ENCODE measurements at regions not wholly inside any gene's neighbourhood (a gene's known extent, or its start where the extent isn't known, plus 50 kb on each side); places are given as distances from the start of the nearest gene placed in this dataset.

DNA sequence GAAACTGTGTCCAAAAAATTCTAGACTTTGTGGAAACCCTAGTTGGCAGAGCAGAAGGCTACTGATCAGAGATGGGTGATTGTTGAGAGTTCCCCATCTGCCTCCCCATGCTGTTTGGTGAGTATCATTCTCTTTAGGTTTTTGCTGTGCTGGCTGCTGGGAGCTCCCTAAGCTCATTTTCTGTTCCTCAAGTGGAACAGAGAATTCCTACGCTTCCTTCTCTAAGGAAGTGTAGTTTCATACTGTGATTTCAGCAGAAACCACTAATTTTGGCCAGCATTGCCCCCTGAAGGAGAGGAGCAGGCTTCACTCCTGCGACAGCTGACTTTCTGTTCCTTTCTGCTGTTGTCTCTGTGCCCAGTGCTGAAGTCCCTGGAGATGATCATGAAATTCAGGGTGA is 355.3 kb upstream of the NPVF start:
- TF ChIP-seq POLR2AphosphoS5 (IDR thresholded peaks at IDR 0.05) (no peak), SMC3 (conservative IDR thresholded peaks at IDR 0.05; ENCODE audit: poor library complexity) (no peak), RAD21 (conservative IDR thresholded peaks at IDR 0.05) (no peak), EP300 (conservative IDR thresholded peaks at IDR 0.05; ENCODE audit: poor library complexity, severe bottlenecking) (no peak), EZH2 (IDR thresholded peaks at IDR 0.05; ENCODE audit: borderline replicate concordance, insufficient read depth, low read length, poor library complexity, severe bottlenecking) (no peak), TAF1 (IDR thresholded peaks at IDR 0.05; ENCODE audit: low read depth) (no peak)
- TF ChIP-seq, protein P1, sequence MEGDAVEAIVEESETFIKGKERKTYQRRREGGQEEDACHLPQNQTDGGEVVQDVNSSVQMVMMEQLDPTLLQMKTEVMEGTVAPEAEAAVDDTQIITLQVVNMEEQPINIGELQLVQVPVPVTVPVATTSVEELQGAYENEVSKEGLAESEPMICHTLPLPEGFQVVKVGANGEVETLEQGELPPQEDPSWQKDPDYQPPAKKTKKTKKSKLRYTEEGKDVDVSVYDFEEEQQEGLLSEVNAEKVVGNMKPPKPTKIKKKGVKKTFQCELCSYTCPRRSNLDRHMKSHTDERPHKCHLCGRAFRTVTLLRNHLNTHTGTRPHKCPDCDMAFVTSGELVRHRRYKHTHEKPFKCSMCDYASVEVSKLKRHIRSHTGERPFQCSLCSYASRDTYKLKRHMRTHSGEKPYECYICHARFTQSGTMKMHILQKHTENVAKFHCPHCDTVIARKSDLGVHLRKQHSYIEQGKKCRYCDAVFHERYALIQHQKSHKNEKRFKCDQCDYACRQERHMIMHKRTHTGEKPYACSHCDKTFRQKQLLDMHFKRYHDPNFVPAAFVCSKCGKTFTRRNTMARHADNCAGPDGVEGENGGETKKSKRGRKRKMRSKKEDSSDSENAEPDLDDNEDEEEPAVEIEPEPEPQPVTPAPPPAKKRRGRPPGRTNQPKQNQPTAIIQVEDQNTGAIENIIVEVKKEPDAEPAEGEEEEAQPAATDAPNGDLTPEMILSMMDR (IDR thresholded peaks at IDR 0.05; ENCODE audit: poor library complexity, severe bottlenecking), result no peak
- TF ChIP-seq, protein P2, sequence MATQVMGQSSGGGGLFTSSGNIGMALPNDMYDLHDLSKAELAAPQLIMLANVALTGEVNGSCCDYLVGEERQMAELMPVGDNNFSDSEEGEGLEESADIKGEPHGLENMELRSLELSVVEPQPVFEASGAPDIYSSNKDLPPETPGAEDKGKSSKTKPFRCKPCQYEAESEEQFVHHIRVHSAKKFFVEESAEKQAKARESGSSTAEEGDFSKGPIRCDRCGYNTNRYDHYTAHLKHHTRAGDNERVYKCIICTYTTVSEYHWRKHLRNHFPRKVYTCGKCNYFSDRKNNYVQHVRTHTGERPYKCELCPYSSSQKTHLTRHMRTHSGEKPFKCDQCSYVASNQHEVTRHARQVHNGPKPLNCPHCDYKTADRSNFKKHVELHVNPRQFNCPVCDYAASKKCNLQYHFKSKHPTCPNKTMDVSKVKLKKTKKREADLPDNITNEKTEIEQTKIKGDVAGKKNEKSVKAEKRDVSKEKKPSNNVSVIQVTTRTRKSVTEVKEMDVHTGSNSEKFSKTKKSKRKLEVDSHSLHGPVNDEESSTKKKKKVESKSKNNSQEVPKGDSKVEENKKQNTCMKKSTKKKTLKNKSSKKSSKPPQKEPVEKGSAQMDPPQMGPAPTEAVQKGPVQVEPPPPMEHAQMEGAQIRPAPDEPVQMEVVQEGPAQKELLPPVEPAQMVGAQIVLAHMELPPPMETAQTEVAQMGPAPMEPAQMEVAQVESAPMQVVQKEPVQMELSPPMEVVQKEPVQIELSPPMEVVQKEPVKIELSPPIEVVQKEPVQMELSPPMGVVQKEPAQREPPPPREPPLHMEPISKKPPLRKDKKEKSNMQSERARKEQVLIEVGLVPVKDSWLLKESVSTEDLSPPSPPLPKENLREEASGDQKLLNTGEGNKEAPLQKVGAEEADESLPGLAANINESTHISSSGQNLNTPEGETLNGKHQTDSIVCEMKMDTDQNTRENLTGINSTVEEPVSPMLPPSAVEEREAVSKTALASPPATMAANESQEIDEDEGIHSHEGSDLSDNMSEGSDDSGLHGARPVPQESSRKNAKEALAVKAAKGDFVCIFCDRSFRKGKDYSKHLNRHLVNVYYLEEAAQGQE (IDR thresholded peaks at IDR 0.05; ENCODE audit: borderline replicate concordance), result no peak

Data from neural cell (in vitro differentiated cells).